IPS DF 4.7 (cell line): ENCODE measurements at regions not wholly inside any gene's neighbourhood (a gene's known extent, or its start where the extent isn't known, plus 50 kb on each side); places are given as distances from the start of the nearest gene placed in this dataset.

Experiments
- DNase-seq: peaks from one replicate; pipeline ENCODE4 v3.0.0-alpha.2; 2013; ENCODE audit warnings: low spot score; ENCODE audit errors: extremely low read depth

GRCh38 chr9:118896324-118897000, 472.8 kb downstream of the BRINP1 start:
- no peak for DNase-seq

GRCh38 chr9:118918180-118918579, 451.1 kb downstream of the BRINP1 start:
- DNase-seq = no peak

- DNase-seq = no peak
Measured at GRCh38 chr9:118928722-118929121, 440.5 kb downstream of the BRINP1 start.

DNA sequence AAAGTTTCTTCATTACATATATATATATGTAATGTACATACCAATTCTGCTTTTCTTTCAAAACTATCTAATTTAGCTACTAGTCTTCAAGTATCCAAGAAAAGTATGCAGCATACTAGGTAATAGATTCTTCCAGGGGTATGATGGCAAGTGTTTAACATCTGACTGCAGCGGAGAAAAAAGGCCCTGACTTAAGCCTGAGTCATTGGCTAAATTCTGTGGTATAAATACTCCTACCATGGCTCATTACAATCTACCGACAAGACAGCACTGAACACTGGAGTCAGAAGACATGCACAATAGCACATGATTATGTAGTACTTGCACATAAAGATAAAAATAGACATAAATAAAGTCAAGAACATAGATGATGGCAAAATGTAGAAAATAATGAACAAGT, 439.9 kb downstream of the BRINP1 start:
- DNase-seq = no peak

DNA sequence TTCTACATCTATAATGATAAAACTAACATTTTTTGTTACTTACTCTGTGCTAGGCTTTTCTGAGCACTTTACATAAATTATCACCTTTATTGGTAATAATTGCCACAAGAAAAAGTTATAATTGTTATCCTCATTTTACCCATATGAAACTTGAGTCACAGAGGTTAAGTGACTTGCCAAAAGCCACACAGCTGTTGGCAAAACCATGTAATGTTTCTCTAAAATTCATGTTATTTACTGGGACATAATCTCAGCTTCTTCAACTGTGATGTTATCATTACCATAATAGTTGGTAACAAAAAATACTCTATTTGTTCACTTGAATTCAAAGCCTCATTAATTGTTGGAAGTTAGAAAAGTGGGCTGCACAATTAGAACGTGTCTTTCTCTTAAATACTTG, 437.3 kb downstream of the BRINP1 start:
- DNase-seq = no peak

DNA sequence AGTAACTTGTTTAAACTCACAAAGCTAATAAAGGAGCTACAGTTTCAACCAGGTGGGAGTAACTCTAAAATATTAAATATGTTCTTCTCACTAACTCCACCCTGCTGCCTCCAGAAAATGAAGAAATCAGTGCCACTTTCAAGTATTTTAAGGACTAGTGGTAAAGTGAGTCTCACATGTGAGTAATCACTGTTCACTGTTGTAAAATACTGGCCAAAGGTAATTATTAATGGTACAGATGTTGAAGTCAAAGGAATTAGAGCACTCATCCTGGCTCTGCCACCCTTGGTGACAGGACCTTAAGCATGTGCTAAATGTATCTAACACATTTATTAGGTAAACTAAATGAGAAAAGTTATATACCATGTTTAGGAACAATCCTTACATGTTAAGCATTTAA, 430.7 kb downstream of the BRINP1 start:
- DNase-seq = no peak

DNA sequence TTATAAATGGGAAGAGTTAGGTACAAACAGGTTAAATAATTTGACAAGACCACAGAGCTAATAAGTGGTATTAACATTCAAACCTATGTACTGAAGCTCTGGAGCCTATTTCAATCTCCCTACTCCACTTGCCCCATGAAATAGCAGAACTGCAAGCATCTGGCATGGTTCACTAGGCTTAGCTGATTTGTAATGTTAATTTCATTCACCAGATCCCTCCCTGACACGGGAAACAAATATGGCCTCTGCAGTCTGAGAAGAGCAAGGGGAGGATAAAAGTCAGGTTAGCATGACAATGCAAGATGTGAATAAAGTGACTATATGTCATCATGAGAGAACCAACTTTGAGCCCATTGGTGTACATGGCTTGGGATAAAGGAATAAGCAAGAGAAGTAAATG, 428.8 kb downstream of the BRINP1 start:
- no peak for DNase-seq

DNA sequence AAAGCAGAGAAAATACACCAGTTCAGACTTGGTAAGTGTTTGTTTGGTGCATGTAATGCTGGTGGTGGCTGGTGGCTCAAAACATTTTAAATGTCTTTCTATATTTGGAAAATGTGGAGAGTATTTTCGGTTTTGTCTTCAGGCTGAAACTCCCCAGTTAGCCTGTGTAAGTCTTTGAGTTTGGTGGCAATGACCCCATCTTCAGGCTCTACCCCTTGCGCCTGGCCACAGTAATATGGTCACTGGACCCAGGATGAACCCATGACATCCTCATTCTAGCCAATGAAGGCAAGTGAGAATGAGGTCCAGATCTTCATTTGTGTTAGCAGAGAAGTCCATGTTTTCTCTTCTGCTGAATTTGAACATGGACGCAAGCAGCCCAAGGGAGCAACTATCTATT, 422.6 kb downstream of the BRINP1 start:
- no peak for DNase-seq

GRCh38 chr9:118954857-118955256, 414.4 kb downstream of the BRINP1 start:
- no peak for DNase-seq

DNA sequence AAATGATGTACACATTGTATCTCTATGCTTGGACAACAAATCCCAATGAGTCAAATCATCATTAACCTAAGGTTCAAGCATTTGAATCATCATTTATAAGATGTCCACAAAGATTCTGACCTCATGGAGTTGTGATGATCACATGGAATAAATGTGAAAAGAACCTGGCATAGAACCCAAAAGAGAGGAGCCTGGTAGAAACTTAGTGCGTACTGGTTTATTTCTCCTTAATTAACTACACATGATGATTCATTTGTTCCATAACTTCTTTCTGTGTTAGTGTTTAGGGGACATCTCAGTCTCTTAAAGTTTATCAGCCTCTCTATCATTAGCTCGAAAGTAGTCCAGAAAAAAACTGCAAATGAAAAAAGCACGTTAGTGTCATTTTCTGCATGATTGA, 411.6 kb downstream of the BRINP1 start:
- no peak for DNase-seq

- no peak for DNase-seq
Measured at GRCh38 chr9:118959366-118959765, 409.9 kb downstream of the BRINP1 start.

DNA sequence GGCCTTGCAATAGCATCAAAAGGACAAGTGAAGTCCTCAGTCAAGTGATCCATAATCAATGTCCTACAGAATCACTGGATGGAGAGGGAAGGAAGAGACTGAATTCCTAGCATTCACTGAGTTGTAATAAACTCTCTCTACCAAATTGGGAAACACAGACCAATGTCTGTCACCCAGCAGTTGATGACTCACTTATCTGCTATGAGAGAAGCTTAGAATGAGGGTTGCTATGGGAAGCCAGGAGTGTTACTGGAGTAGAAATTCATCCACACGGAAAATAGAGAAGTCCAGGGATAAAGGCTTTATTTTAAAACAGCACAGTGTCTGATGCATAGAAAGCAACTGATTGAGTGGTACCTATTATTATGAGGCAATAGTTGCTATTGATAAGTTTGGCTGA, 407.4 kb downstream of the BRINP1 start:
- DNase-seq = peak; percentile 25

DNA sequence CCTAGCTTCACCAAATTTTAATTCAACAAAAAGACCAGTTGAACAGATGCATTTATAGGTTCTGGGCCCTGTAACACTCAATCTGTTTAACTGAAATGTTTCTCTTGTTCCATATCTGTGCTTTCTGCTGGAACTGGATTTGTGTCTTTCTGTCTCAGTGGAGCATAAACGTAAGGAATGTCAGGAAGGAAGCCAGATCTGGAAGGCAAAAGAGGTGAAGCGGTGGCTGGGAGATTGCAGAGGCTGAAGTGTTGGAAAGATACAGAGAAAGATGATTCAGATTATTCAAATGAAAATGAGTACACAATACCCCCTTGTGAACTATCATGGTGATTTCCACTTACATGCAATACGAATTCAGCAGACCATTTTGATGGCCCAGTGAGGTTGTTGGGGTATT, 406.8 kb downstream of the BRINP1 start:
- DNase-seq = no peak

DNA sequence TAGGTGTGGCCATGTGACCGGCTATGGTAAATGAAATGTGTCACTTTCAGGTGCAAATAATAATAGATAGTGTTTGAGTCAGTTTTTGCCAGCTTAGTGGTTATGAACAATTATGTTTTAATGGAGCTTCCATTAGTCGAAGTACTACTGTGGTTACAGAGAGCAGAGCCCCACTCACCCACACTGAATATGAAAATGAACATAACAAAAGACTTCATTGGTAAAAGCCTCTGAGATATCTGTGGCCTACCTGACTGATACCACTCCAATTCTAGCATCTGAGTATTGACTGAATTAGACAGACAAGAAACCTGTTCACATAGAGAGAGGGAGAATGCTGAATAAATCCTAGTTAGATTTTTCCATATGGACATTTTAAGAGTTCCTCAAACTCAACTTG, 405.6 kb downstream of the BRINP1 start:
- no peak for DNase-seq

DNA sequence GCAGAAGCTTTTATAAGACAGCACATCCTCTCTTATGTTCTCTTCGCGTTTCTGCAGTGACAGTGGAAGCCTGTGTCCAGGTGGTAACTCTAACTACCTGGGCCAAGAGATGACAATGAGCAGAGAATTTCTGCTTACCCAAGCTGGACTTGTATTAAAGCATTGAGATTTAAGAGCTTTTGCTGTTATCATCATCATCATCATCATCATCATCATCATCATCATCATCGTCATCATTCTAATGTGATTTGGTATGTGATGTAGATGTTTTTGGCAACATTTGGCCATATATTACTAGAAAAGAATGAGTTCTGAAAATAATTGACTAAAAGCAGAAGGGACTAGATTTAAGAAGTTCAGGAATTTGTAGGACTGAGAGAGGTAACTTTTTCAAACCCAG, 401.3 kb downstream of the BRINP1 start:
- DNase-seq = no peak

DNA sequence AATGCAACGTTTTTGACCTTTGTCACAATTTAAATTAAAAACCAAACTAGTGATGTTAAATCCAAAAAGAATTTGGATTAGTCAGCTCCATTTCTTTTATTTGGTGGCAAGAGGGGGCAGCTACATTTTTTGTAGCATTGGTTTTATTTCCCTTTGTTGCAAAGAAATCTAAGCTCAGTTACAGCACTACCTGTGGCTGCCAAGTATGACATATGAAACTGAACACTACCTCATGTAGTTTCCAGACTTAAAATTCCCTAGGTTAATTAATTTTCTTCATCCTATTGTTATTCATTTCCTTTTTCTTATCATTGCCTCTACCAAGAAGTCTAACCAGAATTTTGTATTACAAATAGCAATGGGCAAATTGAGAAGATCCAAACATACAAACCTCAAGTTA, 393.5 kb downstream of the BRINP1 start:
- no peak for DNase-seq

DNA sequence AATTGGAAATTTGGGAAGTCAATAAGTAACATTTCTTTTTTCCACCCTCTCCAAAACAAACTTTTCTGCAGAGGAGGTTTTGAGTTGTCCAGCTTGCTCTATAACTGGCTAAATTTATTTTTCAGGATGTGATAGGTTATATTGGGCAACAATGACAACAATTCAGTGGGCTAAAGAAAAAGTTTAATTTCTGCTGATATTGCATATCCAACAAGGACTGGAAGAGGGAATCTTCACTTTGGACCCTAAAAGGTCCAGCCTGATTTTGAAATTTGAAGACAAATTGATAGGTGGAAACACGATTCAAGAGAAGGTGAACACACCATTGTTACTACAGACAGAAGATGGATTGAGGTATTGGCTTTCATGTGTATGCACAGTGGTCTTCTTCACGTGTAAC, 393.1 kb downstream of the BRINP1 start:
- DNase-seq = no peak

GRCh38 chr9:118984607-118985006, 384.6 kb downstream of the BRINP1 start:
- no peak for DNase-seq

DNA sequence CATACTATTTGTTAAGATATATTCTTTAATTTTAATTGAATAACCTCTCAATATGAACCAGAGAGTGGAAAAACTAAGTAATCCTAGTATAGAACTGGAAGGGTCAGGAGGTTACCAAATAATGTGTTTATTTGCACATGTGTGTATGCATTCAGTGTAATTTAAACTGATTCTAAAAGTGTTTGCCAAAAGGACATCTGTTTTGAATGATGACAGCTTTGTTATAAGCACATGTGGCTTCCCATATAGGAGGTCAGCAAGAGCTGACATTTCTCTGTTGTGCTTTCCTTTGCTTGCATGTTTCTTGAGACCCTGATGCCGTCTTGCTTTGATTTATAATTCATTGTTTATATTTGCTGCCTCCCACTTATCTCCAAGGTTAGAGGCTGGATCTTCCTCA, 383.4 kb downstream of the BRINP1 start:
- no peak for DNase-seq

DNA sequence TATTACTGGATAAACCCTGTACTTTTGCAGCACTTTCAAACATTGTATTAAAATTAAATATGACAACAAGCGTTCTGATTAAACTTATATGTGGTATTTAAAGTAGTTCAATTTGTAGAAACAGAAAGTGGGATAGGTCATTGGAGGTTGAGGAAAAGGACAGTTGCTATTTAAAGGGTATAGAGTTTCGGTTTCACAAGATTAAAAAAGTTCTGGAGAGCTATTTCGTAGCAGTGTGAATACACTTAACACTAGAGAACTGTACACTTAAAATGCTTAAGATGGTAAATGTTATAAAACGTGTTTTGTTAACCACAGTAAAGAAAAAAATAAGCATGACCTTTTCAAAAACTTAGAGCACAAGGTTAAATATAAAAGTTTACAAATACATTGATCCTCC, 382.1 kb downstream of the BRINP1 start:
- DNase-seq = no peak

GRCh38 chr9:118990949-118991348, 378.3 kb downstream of the BRINP1 start:
- DNase-seq = no peak

DNA sequence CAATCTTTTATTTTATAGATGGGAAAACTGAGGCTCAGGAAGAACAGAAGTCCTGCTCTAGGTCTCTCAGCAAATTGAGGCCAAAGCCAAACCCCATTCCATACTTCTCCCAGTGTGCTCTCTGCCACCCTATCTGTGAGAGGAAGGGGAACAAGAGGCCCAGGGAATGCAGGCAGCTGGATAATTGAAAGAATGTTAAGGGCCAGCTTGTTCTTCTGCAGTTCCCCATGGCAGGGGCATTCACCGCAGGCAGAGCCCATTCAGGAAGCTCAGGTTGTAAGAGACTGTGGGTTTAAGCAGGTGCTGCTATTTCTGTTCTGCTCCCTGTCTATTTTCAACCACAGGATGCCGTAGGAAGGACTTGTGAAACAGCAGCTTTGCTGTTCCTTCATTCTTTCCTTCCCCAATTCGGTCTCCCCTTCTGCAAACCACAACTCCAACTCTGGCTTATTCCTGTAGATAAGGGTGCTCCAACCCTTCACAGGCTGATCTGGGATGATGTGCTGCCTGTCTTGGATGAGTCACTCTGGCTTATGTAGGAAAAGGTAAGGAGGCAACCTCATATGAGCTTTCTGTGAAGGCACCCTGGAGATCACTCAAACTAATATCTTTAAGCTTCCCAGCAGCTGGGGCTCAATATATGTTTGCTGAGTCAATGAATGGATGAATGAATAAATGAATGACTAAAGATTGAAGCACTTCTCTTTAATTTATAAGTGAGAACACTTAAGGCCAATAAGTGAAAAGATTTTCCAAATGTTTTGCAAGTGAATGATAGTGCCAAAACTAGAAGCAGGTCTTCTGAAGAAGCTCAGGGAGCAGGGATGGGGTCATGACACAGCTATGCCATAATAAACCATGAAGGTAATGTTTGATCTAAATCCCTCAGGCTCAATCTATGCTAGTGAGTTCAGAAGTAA, 377.6 kb downstream of the BRINP1 start:
- DNase-seq = no peak
